T-cell (primary cell): ENCODE measurements at regions not wholly inside any gene's neighbourhood (a gene's known extent, or its start where the extent isn't known, plus 50 kb on each side); places are given as distances from the start of the nearest gene placed in this dataset.

ENCODE experiments used
- ATAC-seq, 4 experiments: fragments of 200-7000 bp in 3 of 4; fragments of 150-1000 bp in 1 of 4; cut with Tn5 transposase; replicated peaks in 1 of 4; 1 replicate in 3 of 4; 2 replicates in 1 of 4; pipeline ENCODE4 v1.10.0; 2021; ENCODE audit warnings: moderate library complexity in 3 of 4, mild to moderate bottlenecking in 2 of 4, moderate number of reproducible peaks in 1 of 4
- CTCF ChIA-PET, 2 donors: fragments of 300-600 bp; sonication (Branson Sonifier 250); formaldehyde crosslinking; loops; one replicate each; lab custom pipeline; 2022; ENCODE audit warnings: antibody characterized with exemption in 2 of 2; lab: Charles Lee
- POLR2A ChIA-PET, 2 donors: fragments of 300-600 bp; sonication (Branson Sonifier 250); formaldehyde crosslinking; loops; one replicate each; lab custom pipeline; 2022; ENCODE audit warnings: antibody characterized with exemption in 2 of 2; lab: Charles Lee
- DNase-seq, 35 experiments: peaks; one replicate each; pipeline versions ENCODE4 v3.0.0 to v3.0.0-alpha.2; 2013 to 2023
- H3K27ac ChIP-seq: one replicate; pipeline ENCODE4 v1.5.1; 2013; ENCODE audit warnings: low read length
- H3K27me3 ChIP-seq, 2 experiments: replicated peaks in 1 of 2; 1 replicate in 1 of 2; 2 replicates in 1 of 2; pipeline versions ENCODE4 v1.6.1 to v1.7.0; 2013; ENCODE audit warnings: low read length in 1 of 2, mixed read lengths in 1 of 2; ENCODE audit not compliant: control insufficient read depth in 2 of 2, insufficient read depth in 2 of 2; ENCODE audit errors: extremely low read depth in 1 of 2
- H3K36me3 ChIP-seq, 2 donors: 1 replicate in 1 of 2; 2 replicates in 1 of 2; pipeline versions ENCODE4 v1.6.1 to v1.7.0; 2013; ENCODE audit warnings: low read length in 1 of 2; ENCODE audit not compliant: control insufficient read depth in 2 of 2, insufficient read depth in 1 of 2; ENCODE audit errors: extremely low read depth in 1 of 2
- H3K4me1 ChIP-seq, 2 experiments: 1 replicate in 1 of 2; 2 replicates in 1 of 2; pipeline versions ENCODE4 v1.6.1 to v1.7.0; 2013; ENCODE audit warnings: low read length in 2 of 2, mixed read lengths in 1 of 2; ENCODE audit not compliant: insufficient read depth in 2 of 2, control insufficient read depth in 1 of 2; ENCODE audit errors: extremely low read depth in 1 of 2
- H3K4me3 ChIP-seq, 2 donors: 1 replicate in 1 of 2; 2 replicates in 1 of 2; pipeline versions ENCODE4 v1.5.1 to v1.7.0; 2013; ENCODE audit warnings: mild to moderate bottlenecking in 2 of 2, low read length in 1 of 2, moderate library complexity in 1 of 2; ENCODE audit not compliant: control insufficient read depth in 1 of 2; ENCODE audit errors: extremely low read depth in 1 of 2
- H3K9me3 ChIP-seq: 2 replicates; pipeline ENCODE4 v1.7.0; 2013
- H3K27ac Mint-ChIP-seq, 2 donors: one replicate each; pipeline ENCODE4 v1.8.0; 2020 to 2021; ENCODE audit warnings: mild to moderate bottlenecking in 2 of 2, mixed read lengths in 2 of 2
- H3K27me3 Mint-ChIP-seq, 2 donors: one replicate each; pipeline ENCODE4 v1.8.0; 2021 to 2022; ENCODE audit warnings: mixed read lengths in 2 of 2
- H3K36me3 Mint-ChIP-seq: one replicate; pipeline ENCODE4 v1.8.0; 2021; ENCODE audit warnings: mixed read lengths
- H3K4me1 Mint-ChIP-seq, 3 donors: one replicate each; pipeline ENCODE4 v1.8.0; 2020 to 2022; ENCODE audit warnings: mixed read lengths in 3 of 3, mild to moderate bottlenecking in 1 of 3
- H3K4me3 Mint-ChIP-seq, 3 donors: one replicate each; pipeline ENCODE4 v1.8.0; 2020 to 2022; ENCODE audit warnings: mild to moderate bottlenecking in 3 of 3, mixed read lengths in 3 of 3, moderate library complexity in 3 of 3
- H3K9me3 Mint-ChIP-seq, 3 donors: one replicate each; pipeline ENCODE4 v1.8.0; 2020 to 2022; ENCODE audit warnings: mixed read lengths in 3 of 3
- WGBS: methylation state at CpG from one replicate; pipeline ENCODE4 v1.1.5; 2013; ENCODE audit warnings: missing lambda C conversion rate; ENCODE audit not compliant: insufficient coverage; 5-methylcytosine and 5-hydroxymethylcytosine counted together

GRCh38 chr5:5649641-5650040 lies 227.2 kb downstream of the ICE1 start:
- peaks cover 0 to 9% of the 10 kb centered on the region in 2 experiments for H3K27me3 ChIP-seq
- H3K4me1 Mint-ChIP-seq, result no peaks in the 10 kb centered on the region
- H3K36me3 ChIP-seq, result no peaks in the 10 kb centered on the region
- H3K27ac Mint-ChIP-seq, result no peak overlapping the region
- CTCF ChIA-PET, result no interaction called here
- no peak overlapping the region for H3K4me3 Mint-ChIP-seq
- peaks cover 3 to 5% of the 10 kb centered on the region in 2 donors for H3K27me3 Mint-ChIP-seq
- no peaks in the 10 kb centered on the region for H3K36me3 Mint-ChIP-seq
- no peaks in the 10 kb centered on the region for H3K9me3 ChIP-seq
- POLR2A ChIA-PET, result no interaction called here
- no peak overlapping the region for H3K4me3 ChIP-seq
- H3K4me1 ChIP-seq, result no peaks in the 10 kb centered on the region
- H3K9me3 Mint-ChIP-seq, result peaks cover 0 to 5% (median 0%) of the 10 kb centered on the region in 3 donors
- DNase-seq, result no peak
- WGBS, result 80% methylated on average over 3 of the region's 5 CpGs
- no peak overlapping the region for H3K27ac ChIP-seq
- no peak for ATAC-seq

- H3K36me3 Mint-ChIP-seq, result no peaks in the 10 kb centered on the region
- H3K4me1 Mint-ChIP-seq, result no peaks in the 10 kb centered on the region
- H3K4me3 Mint-ChIP-seq, result no peak overlapping the region
- ChIA-PET CTCF (no interaction called here), POLR2A (no interaction called here)
- Histone ChIP-seq H3K27ac (no peak overlapping the region), H3K9me3 (no peaks in the 10 kb centered on the region), H3K27me3 (peaks cover 0 to 9% of the 10 kb centered on the region in 2 experiments), H3K36me3 (no peaks in the 10 kb centered on the region), H3K4me1 (no peaks in the 10 kb centered on the region), H3K4me3 (no peak overlapping the region)
- H3K27me3 Mint-ChIP-seq, result no peaks in the 10 kb centered on the region
- DNase-seq (no peak), ATAC-seq (no peak)
- H3K9me3 Mint-ChIP-seq, result peaks cover 0 to 5% (median 0%) of the 10 kb centered on the region in 3 donors
- H3K27ac Mint-ChIP-seq, result no peak overlapping the region
- WGBS, result 83% methylated on average over 4 of the region's 7 CpGs
Observed at GRCh38 chr5:5648694-5649093, 226.2 kb downstream of the ICE1 start.

DNA sequence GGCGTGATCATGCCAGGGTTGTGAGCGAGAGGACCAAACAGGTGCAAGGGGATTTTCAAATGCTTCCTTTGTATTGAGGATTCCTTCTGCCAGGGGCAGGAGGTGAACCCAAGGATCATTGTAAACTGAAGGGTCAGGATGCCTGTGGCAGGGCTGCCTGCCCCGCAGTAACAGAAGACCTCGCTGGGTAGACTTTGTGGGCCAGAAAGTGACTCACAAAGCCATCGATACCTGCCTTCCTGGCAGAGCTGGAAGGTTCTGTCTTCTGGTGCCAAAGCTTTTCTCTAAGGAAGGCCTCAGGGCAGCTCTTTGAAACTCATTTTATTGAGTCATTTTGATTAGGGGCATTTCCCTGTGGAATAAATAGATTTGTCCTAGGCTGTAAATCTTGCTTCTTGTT lies 223.4 kb downstream of the ICE1 start:
- Mint-ChIP-seq H3K27me3 (peaks cover 0 to 2% of the 10 kb centered on the region in 2 donors), H3K9me3 (no peaks in the 10 kb centered on the region), H3K27ac (no peak overlapping the region), H3K4me1 (no peaks in the 10 kb centered on the region), H3K36me3 (no peaks in the 10 kb centered on the region), H3K4me3 (no peak overlapping the region)
- no peaks in the 10 kb centered on the region for H3K9me3 ChIP-seq
- DNase-seq, result no peak
- ChIA-PET POLR2A (no interaction called here), CTCF (no interaction called here)
- ATAC-seq, result no peak
- peaks cover 0 to 9% of the 10 kb centered on the region in 2 experiments for H3K27me3 ChIP-seq
- H3K27ac ChIP-seq, result no peak overlapping the region
- WGBS, result 75% methylated on average over 5 of the region's 5 CpGs
- H3K36me3 ChIP-seq, result no peaks in the 10 kb centered on the region
- H3K4me1 ChIP-seq, result no peaks in the 10 kb centered on the region
- H3K4me3 ChIP-seq, result no peak overlapping the region

DNA sequence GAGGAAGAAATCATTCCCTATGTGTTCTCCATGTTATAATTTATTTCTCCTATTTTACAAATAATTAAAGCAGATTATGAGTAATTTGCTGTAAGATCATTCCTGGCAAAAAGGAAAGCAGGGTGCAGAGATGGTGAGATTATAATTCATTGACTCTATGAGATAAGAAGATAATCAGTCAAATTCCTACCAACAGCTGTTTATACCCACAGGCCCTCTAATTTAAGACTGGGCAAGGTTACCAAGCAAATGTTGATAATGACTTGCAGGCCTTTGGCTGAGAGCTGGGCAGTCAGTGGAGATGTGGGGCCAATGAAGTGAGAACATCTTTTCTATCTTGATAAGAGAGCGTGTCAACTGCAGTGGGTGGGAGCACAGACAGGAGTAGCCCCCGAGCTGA lies 222.7 kb downstream of the ICE1 start:
- Mint-ChIP-seq H3K27me3 (peaks cover 2 to 4% of the 10 kb centered on the region in 2 donors), H3K4me1 (no peaks in the 10 kb centered on the region), H3K27ac (no peak overlapping the region), H3K36me3 (no peaks in the 10 kb centered on the region), H3K4me3 (no peak overlapping the region), H3K9me3 (no peaks in the 10 kb centered on the region)
- peaks cover 0 to 9% of the 10 kb centered on the region in 2 experiments for H3K27me3 ChIP-seq
- no peaks in the 10 kb centered on the region for H3K36me3 ChIP-seq
- ATAC-seq (no peak), DNase-seq (no peak)
- ChIA-PET POLR2A (no interaction called here), CTCF (no interaction called here)
- H3K9me3 ChIP-seq, result no peaks in the 10 kb centered on the region
- H3K4me1 ChIP-seq, result no peaks in the 10 kb centered on the region
- H3K4me3 ChIP-seq, result no peak overlapping the region
- H3K27ac ChIP-seq, result no peak overlapping the region
- 100% methylated on average over 1 of the region's 2 CpGs for WGBS

DNA sequence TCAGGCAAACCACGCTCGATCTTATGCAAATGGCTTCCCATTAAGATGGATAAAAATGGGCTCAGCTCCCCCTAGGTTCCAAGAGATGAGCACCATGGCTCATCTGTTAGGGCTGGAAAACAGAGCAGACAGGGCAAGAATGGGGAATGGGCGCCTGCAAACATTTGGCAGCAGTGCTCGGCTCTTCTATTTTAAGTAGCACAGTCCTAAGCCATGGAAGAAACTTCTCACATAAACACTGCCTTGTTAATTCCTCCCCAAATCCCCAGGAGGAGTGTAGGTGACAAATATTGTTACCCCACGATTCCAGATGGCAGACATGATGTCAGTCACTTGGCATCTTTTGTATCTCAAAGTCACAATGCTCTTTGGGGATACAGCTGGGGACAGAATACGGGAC lies 221.8 kb downstream of the ICE1 start:
- H3K9me3 ChIP-seq, result no peaks in the 10 kb centered on the region
- CTCF ChIA-PET, result no interaction called here
- no peak for DNase-seq
- Mint-ChIP-seq H3K4me1 (no peaks in the 10 kb centered on the region), H3K36me3 (no peaks in the 10 kb centered on the region), H3K9me3 (no peaks in the 10 kb centered on the region), H3K27me3 (peaks cover 2 to 9% of the 10 kb centered on the region in 2 donors), H3K4me3 (no peak overlapping the region), H3K27ac (no peak overlapping the region)
- H3K27ac ChIP-seq, result no peak overlapping the region
- POLR2A ChIA-PET, result no interaction called here
- WGBS, result 71% methylated on average over 4 of the region's 6 CpGs
- H3K4me1 ChIP-seq, result no peaks in the 10 kb centered on the region
- H3K36me3 ChIP-seq, result no peaks in the 10 kb centered on the region
- H3K4me3 ChIP-seq, result no peak overlapping the region
- no peak for ATAC-seq
- H3K27me3 ChIP-seq, result peaks cover 0 to 9% of the 10 kb centered on the region in 2 experiments

GRCh38 chr5:5643481-5643880 lies 221.0 kb downstream of the ICE1 start:
- Mint-ChIP-seq H3K36me3 (no peaks in the 10 kb centered on the region), H3K27me3 (peaks cover 2 to 11% of the 10 kb centered on the region in 2 donors), H3K9me3 (no peaks in the 10 kb centered on the region), H3K4me3 (no peak overlapping the region), H3K4me1 (no peaks in the 10 kb centered on the region), H3K27ac (no peak overlapping the region)
- WGBS, result no CpG with 5 or more reads among the region's 4 CpGs
- ATAC-seq (no peak), DNase-seq (no peak)
- Histone ChIP-seq H3K27ac (no peak overlapping the region), H3K9me3 (no peaks in the 10 kb centered on the region), H3K4me3 (no peak overlapping the region), H3K36me3 (no peaks in the 10 kb centered on the region), H3K4me1 (no peaks in the 10 kb centered on the region), H3K27me3 (peaks cover 0 to 9% of the 10 kb centered on the region in 2 experiments)
- CTCF ChIA-PET, result no interaction called here
- POLR2A ChIA-PET, result no interaction called here

- no peaks in the 10 kb centered on the region for H3K4me1 ChIP-seq
- H3K4me3 Mint-ChIP-seq, result no peak overlapping the region
- 92% methylated on average over 3 of the region's 4 CpGs for WGBS
- H3K4me1 Mint-ChIP-seq, result no peaks in the 10 kb centered on the region
- peaks cover 10 to 18% of the 10 kb centered on the region in 2 donors for H3K27me3 Mint-ChIP-seq
- ATAC-seq (no peak), DNase-seq (no peak)
- POLR2A ChIA-PET, result no interaction called here
- CTCF ChIA-PET, result no interaction called here
- H3K27ac ChIP-seq, result no peak overlapping the region
- H3K9me3 Mint-ChIP-seq, result no peaks in the 10 kb centered on the region
- no peak overlapping the region for H3K27ac Mint-ChIP-seq
- H3K9me3 ChIP-seq, result no peaks in the 10 kb centered on the region
- H3K4me3 ChIP-seq, result no peak overlapping the region
- no peaks in the 10 kb centered on the region for H3K36me3 Mint-ChIP-seq
- H3K36me3 ChIP-seq, result no peaks in the 10 kb centered on the region
- no peaks in the 10 kb centered on the region for H3K27me3 ChIP-seq
Observed at GRCh38 chr5:5638211-5638610, 215.7 kb downstream of the ICE1 start.
